HG03565 (cell line): ENCODE measurements at regions not wholly inside any gene's neighbourhood (a gene's known extent, or its start where the extent isn't known, plus 50 kb on each side); places are given as distances from the start of the nearest gene placed in this dataset.
"Not testable (repeated sequence)": the region's sequence is repeated elsewhere in the genome, so short reads cannot be mapped to it uniquely, and the experiment has no call there.

Experiments used
- ATAC-seq: cut with Tn5 transposase; IDR thresholded peaks from one replicate; pipeline ENCODE4 v1.9.1; 2021; ENCODE audit warnings: mild to moderate bottlenecking, moderate library complexity; ENCODE audit not compliant: unreplicated experiment

GRCh38 chr21:35982717-35983116, 77.6 kb downstream of the SETD4 start:
- no peak for ATAC-seq

- no peak for ATAC-seq
Measured at GRCh38 chr21:35981514-35982070, 78.7 kb downstream of the SETD4 start.

- ATAC-seq = no peak
Measured at GRCh38 chr21:35980821-35981220, 79.5 kb downstream of the SETD4 start.

- ATAC-seq = not testable (repeated sequence)
Measured at GRCh38 chr21:35977860-35978259, 82.5 kb downstream of the SETD4 start.

- ATAC-seq = no peak
Measured at GRCh38 chr21:35976929-35977328, 83.4 kb downstream of the SETD4 start.

GRCh38 chr21:35976481-35976880, 83.8 kb downstream of the SETD4 start:
- ATAC-seq = no peak

GRCh38 chr21:35974775-35975174, 85.6 kb downstream of the SETD4 start:
- ATAC-seq = no peak

GRCh38 chr21:35971824-35972223, 88.5 kb downstream of the SETD4 start:
- ATAC-seq = no peak

GRCh38 chr21:35969281-35969680, 91.0 kb downstream of the SETD4 start:
- ATAC-seq = no peak

- no peak for ATAC-seq
Measured at GRCh38 chr21:35968564-35968963, 91.8 kb downstream of the SETD4 start.

GRCh38 chr21:35965699-35966098, 94.6 kb downstream of the SETD4 start:
- ATAC-seq = no peak

GRCh38 chr21:35963920-35964451, 96.3 kb downstream of the SETD4 start:
- no peak for ATAC-seq

GRCh38 chr21:35962917-35963316, 97.4 kb downstream of the SETD4 start:
- ATAC-seq = no peak

GRCh38 chr21:35954066-35954465, 106.3 kb downstream of the SETD4 start:
- no peak for ATAC-seq

- ATAC-seq = no peak
Measured at GRCh38 chr21:35953597-35953996, 106.7 kb downstream of the SETD4 start.

GRCh38 chr21:35952651-35953340, 107.5 kb downstream of the SETD4 start:
- no peak for ATAC-seq

GRCh38 chr21:35948982-35949381, 111.3 kb downstream of the SETD4 start:
- no peak for ATAC-seq

- ATAC-seq = no peak
Measured at GRCh38 chr21:35945089-35945671, 115.1 kb downstream of the SETD4 start.

- no peak for ATAC-seq
Measured at GRCh38 chr21:35943752-35944151, 116.6 kb downstream of the SETD4 start.

- ATAC-seq = no peak
Measured at GRCh38 chr21:35942211-35943144, 117.8 kb downstream of the SETD4 start.
